NCI-H187 (cell line): ENCODE measurements at regions not wholly inside any gene's neighbourhood (a gene's known extent, or its start where the extent isn't known, plus 50 kb on each side); places are given as distances from the start of the nearest gene placed in this dataset.
"Not testable (repeated sequence)": the region's sequence is repeated elsewhere in the genome, so short reads cannot be mapped to it uniquely, and the experiment has no call there.

Source experiments
- DNase-seq, 2 experiments: peaks; one replicate each; lab custom pipeline; 2025; lab: John Stamatoyannopoulos, UW

GRCh38 chr6:137709424-137710236 lies 157.4 kb upstream of the TNFAIP3 start:
- DNase-seq, result no peak

- DNase-seq, result no peak
These were observed 155.1 kb upstream of the TNFAIP3 start for GRCh38 chr6:137711972-137712371.

- no peak for DNase-seq
These were observed 154.5 kb upstream of the TNFAIP3 start for GRCh38 chr6:137712587-137712986.

- no peak for DNase-seq
These were observed 151.4 kb upstream of the TNFAIP3 start for GRCh38 chr6:137715589-137716045.

- DNase-seq, result peak; percentile 15 to 31
These were observed 149.7 kb upstream of the TNFAIP3 start for GRCh38 chr6:137717074-137718073.

GRCh38 chr6:137718903-137719302 lies 148.2 kb upstream of the TNFAIP3 start:
- not testable (repeated sequence) for DNase-seq

GRCh38 chr6:137722749-137723272 lies 144.2 kb upstream of the TNFAIP3 start:
- DNase-seq, result no peak

- DNase-seq, result no peak
These were observed 143.6 kb upstream of the TNFAIP3 start for GRCh38 chr6:137723273-137724017.

- no peak for DNase-seq
These were observed 143.0 kb upstream of the TNFAIP3 start for GRCh38 chr6:137724018-137724403.

GRCh38 chr6:137724495-137725211 lies 142.4 kb upstream of the TNFAIP3 start:
- DNase-seq, result no peak

GRCh38 chr6:137725949-137726348 lies 141.1 kb upstream of the TNFAIP3 start:
- no peak for DNase-seq

GRCh38 chr6:137726582-137726981 lies 140.5 kb upstream of the TNFAIP3 start:
- no peak for DNase-seq

- DNase-seq, result no peak
These were observed 139.8 kb upstream of the TNFAIP3 start for GRCh38 chr6:137727216-137727765.

GRCh38 chr6:137728386-137729349 lies 138.4 kb upstream of the TNFAIP3 start:
- DNase-seq, result no peak

GRCh38 chr6:137729866-137730629 lies 137.0 kb upstream of the TNFAIP3 start:
- no peak for DNase-seq

GRCh38 chr6:137731600-137731959 lies 135.5 kb upstream of the TNFAIP3 start:
- no peak for DNase-seq

GRCh38 chr6:137731960-137732616 lies 135.0 kb upstream of the TNFAIP3 start:
- no peak for DNase-seq

GRCh38 chr6:137733372-137733771 lies 133.7 kb upstream of the TNFAIP3 start:
- no peak for DNase-seq
